ENCODE measurements at regions not wholly inside any gene's neighbourhood (a gene's known extent, or its start where the extent isn't known, plus 50 kb on each side); places are given as distances from the start of the nearest gene placed in this dataset.

DNA sequence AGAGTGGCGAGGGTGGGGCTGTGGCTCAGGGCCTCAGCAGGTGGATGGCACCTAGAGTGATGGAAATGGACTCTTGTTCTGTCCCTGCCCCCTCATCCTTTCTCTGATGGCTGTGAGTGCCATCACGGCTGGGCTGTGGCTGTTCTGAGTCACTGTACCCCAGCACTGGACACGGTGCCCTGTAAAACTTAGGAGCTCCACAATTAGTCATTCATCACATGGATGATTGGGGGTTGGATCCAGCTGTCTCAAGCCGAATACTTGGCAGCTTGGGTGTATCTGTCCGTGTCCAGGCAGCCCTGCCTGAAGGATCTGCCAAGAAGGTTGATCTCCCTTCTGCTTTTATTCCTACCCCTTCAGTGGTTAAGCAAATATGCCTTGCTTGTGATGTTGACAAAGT, 295.5 kb upstream of the EEF2KMT start:
- no peak for DNase-seq

GRCh38 chr16:5386989-5387388, 289.4 kb upstream of the EEF2KMT start:
- DNase-seq: no peak

GRCh38 chr16:5385811-5386210, 288.2 kb upstream of the EEF2KMT start:
- DNase-seq: no peak

- no peak for DNase-seq
Measured at GRCh38 chr16:5385115-5385514, 287.5 kb upstream of the EEF2KMT start.

GRCh38 chr16:5383737-5384136, 286.1 kb upstream of the EEF2KMT start:
- DNase-seq: no peak

GRCh38 chr16:5382484-5382883, 284.9 kb upstream of the EEF2KMT start:
- no peak for DNase-seq

DNA sequence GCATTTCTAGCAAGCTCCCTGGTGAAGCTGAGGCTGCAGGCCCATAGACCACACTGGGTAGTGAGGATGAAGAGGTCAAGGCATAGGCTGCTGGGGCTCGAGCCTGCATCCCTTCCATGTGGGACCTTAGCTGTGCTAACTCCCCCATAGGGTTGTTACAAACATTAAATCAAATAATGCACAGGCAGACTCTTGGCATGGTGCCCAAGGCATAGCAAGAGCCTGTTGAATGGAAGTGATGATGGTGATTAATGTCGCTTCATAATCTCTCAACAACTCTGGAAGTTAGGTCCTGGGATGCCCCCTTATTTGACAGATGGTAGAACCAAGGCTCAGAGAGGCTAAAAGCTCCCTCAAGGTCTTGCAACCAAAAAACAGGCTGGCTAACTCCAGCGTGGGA, 283.9 kb upstream of the EEF2KMT start:
- DNase-seq: no peak

DNA sequence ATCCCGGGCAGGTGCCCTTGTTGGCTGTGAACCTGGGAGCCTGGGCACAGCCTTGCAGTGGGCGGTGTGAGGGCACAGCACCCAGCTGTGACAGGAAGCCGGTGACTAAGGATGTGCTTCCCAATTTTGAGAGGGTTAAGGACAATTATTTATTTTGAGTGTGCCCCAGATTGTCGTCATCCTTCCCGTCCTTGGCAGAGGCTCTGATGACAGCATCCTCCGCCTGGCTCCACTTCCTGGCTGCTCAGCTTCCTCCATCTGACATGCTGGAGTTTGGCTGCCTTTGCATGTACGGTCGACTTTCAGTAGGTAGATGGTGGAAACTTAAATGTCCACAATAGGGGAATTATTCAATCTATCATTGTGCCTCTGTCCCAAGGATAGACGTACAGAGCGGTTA, 282.4 kb upstream of the EEF2KMT start:
- no peak for DNase-seq

- DNase-seq: no peak
Measured at GRCh38 chr16:5378531-5378930, 280.9 kb upstream of the EEF2KMT start.

DNA sequence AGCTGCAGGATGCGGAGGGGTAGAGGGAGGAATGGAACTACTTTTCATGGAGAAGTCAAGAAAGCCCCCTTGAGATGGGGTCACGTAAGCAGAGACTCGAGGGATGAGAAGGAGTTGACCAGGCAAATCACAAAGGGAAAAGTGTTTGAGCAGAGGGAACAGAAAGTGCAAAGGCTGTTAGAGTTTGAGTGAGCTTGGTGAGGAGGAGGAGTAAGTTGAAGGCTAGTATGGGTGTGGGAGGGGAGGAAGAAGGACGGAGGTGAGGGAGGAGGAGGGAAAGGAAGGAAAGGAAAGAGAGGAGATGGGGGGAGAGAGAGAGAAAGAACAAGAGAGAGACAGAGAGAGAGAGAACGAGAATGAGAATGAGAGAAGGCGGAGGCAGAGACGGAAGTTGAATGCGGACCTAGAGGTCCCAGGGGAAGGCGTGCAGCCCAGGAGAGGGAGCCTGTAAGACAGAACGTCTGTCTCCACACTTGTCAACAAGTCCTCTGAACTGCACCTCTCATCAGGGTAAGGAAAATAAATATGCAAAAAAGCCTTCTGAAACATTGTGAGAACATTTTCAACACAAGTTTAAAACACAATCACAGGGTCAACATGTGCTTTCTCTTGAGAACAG, 279.8 kb upstream of the EEF2KMT start:
- no peak for DNase-seq

DNA sequence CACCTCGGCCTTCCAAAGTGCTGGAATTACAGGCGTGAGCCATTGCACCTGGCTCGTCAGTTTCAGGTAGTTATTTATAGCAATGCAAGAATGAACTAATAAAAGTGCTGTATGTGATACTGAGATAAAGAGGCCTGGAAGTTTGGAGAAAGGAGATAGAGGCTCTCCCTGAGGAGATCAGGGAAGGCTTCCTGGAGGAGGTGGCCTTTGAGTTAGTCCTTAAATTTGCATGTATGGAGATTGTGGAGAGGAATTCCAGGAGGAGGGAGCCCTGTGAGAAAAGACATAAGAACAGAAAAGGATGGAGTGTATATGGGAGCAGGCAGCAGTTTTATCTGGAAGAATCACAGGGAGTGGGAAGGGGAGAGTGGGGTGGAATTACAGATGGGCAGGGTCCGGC, 276.6 kb upstream of the EEF2KMT start:
- no peak for DNase-seq

- DNase-seq: no peak
Measured at GRCh38 chr16:5367951-5368350, 270.4 kb upstream of the EEF2KMT start.

GRCh38 chr16:5366126-5366525, 268.5 kb upstream of the EEF2KMT start:
- DNase-seq: no peak

GRCh38 chr16:5364186-5364585, 266.6 kb upstream of the EEF2KMT start:
- no peak for DNase-seq

- DNase-seq: no peak
Measured at GRCh38 chr16:5361322-5361721, 263.7 kb upstream of the EEF2KMT start.

- no peak for DNase-seq
Measured at GRCh38 chr16:5354645-5355044, 257.1 kb upstream of the EEF2KMT start.

GRCh38 chr16:5349670-5350517, 252.3 kb upstream of the EEF2KMT start:
- no peak for DNase-seq

DNA sequence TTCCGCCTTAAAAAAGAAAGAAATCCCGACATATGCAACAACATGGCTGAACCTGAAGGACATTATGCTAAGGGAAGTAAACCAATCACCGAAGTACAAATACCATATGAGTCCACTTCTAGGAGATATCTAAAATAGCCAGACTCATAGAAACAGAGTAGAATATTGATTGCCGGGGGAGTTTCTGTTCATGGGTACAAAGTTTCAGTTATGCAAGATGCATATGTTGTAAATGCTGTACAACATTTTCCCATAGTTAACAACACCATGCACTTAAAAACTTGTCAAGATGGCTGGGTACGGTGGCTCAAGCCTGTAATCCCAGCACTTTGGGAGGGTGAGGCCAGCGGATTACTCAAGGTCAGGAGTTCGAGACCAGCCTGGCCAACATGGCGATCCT, 251.5 kb upstream of the EEF2KMT start:
- DNase-seq: no peak

GRCh38 chr16:5347561-5347960, 250.0 kb upstream of the EEF2KMT start:
- no peak for DNase-seq

DNA sequence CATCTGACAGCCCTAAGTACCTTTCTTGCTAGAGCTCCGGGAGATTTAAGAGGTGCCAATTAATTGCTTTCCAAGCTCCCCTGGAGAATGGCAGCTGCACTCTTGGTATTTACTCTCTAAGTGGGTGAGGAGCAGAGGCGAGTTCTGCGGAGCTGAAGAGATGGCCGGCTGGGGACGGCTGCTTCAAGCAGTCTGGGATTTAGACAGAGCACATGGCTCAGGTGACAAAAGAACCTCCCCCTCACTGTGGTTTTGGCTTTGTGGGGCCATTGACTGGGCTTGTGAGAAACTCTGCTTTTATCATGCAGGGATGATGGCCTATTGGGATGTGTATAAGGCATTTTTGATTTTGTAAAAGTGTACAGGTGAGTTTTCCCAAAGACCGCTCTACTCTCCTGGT, 239.3 kb upstream of the EEF2KMT start:
- no peak for DNase-seq

DNA sequence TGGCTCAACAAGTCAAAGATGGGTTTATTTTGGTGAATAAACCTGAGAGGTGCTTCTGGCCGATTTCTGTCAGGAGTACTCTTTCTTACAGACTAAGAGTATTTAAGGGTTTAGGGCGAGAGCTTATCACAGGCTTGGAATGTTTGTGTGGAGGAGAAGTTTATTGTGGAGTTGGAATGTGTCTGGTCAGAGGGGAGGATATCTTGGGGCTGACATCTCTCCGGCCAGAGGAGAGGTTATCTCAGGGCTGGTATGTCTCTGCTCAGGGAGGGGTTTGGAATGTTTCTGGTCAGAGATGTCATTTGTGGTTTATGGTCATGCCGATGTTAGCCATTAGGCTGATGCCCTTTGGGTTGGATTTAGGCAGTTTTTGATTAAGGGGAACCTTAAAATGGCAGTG, 236.4 kb upstream of the EEF2KMT start:
- DNase-seq: no peak

- DNase-seq: no peak
Measured at GRCh38 chr16:5333126-5333525, 235.5 kb upstream of the EEF2KMT start.

GRCh38 chr16:5330058-5330457, 232.5 kb upstream of the EEF2KMT start:
- DNase-seq: no peak

DNA sequence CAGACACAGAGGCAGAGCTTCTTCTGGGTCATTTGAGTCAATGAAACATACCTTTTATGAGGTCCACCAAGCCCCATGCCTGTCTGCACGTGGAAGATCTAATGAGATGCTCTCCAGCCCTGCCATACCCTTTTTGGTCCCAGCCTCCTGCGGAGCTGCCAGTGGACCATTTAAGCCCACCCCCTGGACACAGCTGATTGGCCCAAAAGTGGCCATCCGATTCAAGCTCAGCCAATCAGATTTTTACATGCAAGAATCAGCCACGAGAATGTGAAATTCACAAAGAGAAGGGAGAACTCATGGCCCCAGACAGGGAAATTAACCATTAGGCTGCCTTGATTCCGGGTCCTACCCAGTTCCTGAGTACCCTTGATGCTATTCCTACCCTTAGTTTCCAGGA, 231.0 kb upstream of the EEF2KMT start:
- no peak for DNase-seq

- no peak for DNase-seq
Measured at GRCh38 chr16:5326395-5326794, 228.8 kb upstream of the EEF2KMT start.
